GM12878 (cell line): ENCODE measurements at regions not wholly inside any gene's neighbourhood (a gene's known extent, or its start where the extent isn't known, plus 50 kb on each side); places are given as distances from the start of the nearest gene placed in this dataset.

Source experiments
- FOXM1 ChIP-seq: IDR thresholded peaks from 2 replicates; pipeline ENCODE4 v1.6.1; 2012; ENCODE audit warnings: low read depth, mild to moderate bottlenecking, inconsistent platforms, low read length, moderate library complexity
- HDAC6 ChIP-seq: fragments of 200-600 bp; sonication (generic); IDR thresholded peaks from one replicate; pipeline ENCODE4 v1.8.0; 2017; ENCODE audit warnings: antibody characterized with exemption; ENCODE audit not compliant: unreplicated experiment
- MYB ChIP-seq: fragments of 150-350 bp; IDR thresholded peaks from 2 replicates; pipeline ENCODE4 v1.6.1; 2014; ENCODE audit warnings: mild to moderate bottlenecking, low read depth, low read length, borderline replicate concordance
- ZNF207 ChIP-seq: fragments of 450-650 bp; IDR thresholded peaks from 2 replicates; pipeline ENCODE4 v1.6.1; 2014; ENCODE audit warnings: antibody characterized with exemption, mild to moderate bottlenecking, borderline replicate concordance
- ZNF384 ChIP-seq: IDR thresholded peaks from 2 replicates; pipeline ENCODE4 v1.6.1; 2012; ENCODE audit warnings: low read depth, mild to moderate bottlenecking, low read length, improper control_type of control experiment, borderline replicate concordance
- TF ChIP-seq, protein P1 (sequence below): fragments of 450-650 bp; IDR thresholded peaks from 2 replicates; pipeline ENCODE4 v1.6.1; 2016; ENCODE audit warnings: mild to moderate bottlenecking
- TF ChIP-seq, protein P2 (sequence below): fragments of 450-650 bp; conservative IDR thresholded peaks from 2 replicates; pipeline ENCODE4 v1.6.1; 2017; ENCODE audit warnings: mild to moderate bottlenecking, moderate library complexity
- TF ChIP-seq, protein P3 (sequence below): fragments of 450-650 bp; formaldehyde crosslinking; IDR thresholded peaks from 2 replicates; pipeline ENCODE4 v1.5.0; 2022; ENCODE audit warnings: mild to moderate bottlenecking, missing genetic modification characterization
- TF ChIP-seq, protein P4 (sequence below): fragments of 450-650 bp; IDR thresholded peaks from 2 replicates; pipeline ENCODE4 v1.6.1; 2017; ENCODE audit warnings: low read depth, mild to moderate bottlenecking, moderate library complexity

DNA sequence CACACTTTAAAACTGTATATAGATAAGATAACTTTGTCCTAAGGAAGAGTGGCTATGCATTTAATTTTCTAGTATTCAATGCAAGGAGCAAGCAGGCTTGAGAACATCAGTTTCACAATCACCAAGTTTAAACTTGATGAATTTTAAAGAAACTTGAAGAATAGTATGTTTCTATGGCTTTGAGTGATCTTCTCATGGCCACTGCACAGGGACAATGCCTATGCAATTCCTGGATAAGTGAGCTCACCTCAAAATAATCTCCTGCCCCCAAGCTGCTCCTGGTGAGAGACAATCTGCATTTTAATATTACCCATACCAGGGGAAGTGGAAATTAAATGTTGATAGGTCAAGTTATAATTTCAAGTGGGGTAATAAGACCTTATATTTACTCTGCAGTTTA lies 376.6 kb upstream of the CBLB start (continued):
- TF ChIP-seq, protein P1, sequence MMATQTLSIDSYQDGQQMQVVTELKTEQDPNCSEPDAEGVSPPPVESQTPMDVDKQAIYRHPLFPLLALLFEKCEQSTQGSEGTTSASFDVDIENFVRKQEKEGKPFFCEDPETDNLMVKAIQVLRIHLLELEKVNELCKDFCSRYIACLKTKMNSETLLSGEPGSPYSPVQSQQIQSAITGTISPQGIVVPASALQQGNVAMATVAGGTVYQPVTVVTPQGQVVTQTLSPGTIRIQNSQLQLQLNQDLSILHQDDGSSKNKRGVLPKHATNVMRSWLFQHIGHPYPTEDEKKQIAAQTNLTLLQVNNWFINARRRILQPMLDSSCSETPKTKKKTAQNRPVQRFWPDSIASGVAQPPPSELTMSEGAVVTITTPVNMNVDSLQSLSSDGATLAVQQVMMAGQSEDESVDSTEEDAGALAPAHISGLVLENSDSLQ = no peak
- TF ChIP-seq, protein P2, sequence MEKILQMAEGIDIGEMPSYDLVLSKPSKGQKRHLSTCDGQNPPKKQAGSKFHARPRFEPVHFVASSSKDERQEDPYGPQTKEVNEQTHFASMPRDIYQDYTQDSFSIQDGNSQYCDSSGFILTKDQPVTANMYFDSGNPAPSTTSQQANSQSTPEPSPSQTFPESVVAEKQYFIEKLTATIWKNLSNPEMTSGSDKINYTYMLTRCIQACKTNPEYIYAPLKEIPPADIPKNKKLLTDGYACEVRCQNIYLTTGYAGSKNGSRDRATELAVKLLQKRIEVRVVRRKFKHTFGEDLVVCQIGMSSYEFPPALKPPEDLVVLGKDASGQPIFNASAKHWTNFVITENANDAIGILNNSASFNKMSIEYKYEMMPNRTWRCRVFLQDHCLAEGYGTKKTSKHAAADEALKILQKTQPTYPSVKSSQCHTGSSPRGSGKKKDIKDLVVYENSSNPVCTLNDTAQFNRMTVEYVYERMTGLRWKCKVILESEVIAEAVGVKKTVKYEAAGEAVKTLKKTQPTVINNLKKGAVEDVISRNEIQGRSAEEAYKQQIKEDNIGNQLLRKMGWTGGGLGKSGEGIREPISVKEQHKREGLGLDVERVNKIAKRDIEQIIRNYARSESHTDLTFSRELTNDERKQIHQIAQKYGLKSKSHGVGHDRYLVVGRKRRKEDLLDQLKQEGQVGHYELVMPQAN = no peak
- TF ChIP-seq ZNF207 (no peak), MYB (no peak), ZNF384 (no peak), HDAC6 (no peak), FOXM1 (no peak)
- TF ChIP-seq, protein P3, sequence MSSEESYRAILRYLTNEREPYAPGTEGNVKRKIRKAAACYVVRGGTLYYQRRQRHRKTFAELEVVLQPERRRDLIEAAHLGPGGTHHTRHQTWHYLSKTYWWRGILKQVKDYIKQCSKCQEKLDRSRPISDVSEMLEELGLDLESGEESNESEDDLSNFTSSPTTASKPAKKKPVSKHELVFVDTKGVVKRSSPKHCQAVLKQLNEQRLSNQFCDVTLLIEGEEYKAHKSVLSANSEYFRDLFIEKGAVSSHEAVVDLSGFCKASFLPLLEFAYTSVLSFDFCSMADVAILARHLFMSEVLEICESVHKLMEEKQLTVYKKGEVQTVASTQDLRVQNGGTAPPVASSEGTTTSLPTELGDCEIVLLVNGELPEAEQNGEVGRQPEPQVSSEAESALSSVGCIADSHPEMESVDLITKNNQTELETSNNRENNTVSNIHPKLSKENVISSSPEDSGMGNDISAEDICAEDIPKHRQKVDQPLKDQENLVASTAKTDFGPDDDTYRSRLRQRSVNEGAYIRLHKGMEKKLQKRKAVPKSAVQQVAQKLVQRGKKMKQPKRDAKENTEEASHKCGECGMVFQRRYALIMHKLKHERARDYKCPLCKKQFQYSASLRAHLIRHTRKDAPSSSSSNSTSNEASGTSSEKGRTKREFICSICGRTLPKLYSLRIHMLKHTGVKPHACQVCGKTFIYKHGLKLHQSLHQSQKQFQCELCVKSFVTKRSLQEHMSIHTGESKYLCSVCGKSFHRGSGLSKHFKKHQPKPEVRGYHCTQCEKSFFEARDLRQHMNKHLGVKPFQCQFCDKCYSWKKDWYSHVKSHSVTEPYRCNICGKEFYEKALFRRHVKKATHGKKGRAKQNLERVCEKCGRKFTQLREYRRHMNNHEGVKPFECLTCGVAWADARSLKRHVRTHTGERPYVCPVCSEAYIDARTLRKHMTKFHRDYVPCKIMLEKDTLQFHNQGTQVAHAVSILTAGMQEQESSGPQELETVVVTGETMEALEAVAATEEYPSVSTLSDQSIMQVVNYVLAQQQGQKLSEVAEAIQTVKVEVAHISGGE (CRISPR knock-in tag) = no peak
- TF ChIP-seq, protein P4, sequence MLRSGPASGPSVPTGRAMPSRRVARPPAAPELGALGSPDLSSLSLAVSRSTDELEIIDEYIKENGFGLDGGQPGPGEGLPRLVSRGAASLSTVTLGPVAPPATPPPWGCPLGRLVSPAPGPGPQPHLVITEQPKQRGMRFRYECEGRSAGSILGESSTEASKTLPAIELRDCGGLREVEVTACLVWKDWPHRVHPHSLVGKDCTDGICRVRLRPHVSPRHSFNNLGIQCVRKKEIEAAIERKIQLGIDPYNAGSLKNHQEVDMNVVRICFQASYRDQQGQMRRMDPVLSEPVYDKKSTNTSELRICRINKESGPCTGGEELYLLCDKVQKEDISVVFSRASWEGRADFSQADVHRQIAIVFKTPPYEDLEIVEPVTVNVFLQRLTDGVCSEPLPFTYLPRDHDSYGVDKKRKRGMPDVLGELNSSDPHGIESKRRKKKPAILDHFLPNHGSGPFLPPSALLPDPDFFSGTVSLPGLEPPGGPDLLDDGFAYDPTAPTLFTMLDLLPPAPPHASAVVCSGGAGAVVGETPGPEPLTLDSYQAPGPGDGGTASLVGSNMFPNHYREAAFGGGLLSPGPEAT = no peak
